ENCODE measurements at regions not wholly inside any gene's neighbourhood (a gene's known extent, or its start where the extent isn't known, plus 50 kb on each side); places are given as distances from the start of the nearest gene placed in this dataset.
A peak's percentile ranks its signal among the peaks of the same experiment; 100 is the strongest.

DNA sequence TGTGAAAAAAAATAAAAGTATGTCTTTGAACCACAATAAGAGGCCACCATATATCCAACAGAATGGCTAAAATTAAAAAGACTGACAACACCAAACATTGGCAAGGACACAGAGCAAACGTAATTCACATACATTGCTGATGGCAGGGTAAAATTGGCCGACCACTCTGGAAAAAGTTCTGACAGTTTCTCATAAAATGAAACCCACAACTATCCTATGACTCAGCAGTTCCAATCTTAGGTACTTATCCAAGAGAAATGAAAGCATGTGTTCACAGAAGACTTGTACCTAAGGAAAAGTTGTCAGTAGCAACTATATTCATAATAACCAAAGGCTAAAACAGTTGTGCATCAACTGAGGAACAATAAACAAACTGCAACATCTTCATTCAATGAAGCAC is 357.3 kb upstream of the XYLT1 start:
- DNase-seq (ENCODE audit: low read depth, low spot score) = no peak
- in situ Hi-C loops (cut with HindIII; ENCODE audit: low pct_unique_long_range_greater_than_20kb, low sequenced_read_pairs) = no loop called here

DNA sequence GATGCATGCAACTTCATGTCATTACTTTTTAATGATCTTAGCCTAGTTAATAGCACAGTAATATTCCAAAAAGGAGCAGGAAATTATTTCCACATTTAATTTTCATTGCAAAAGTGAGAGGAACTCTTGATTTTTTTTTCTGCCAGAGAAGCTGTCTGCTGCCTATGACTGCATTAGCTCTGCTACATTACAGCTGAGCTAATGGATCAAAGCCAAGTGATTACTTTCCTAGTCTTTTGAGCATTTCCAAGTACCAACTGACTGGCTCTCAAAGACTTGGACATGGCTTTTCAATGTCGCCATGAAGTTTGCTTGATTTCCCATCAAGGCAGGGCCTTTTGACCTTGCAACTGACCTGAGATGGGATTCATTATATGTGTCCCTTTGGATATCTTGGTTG is 356.6 kb upstream of the XYLT1 start:
- no peak for DNase-seq (ENCODE audit: low read depth, low spot score)
- in situ Hi-C loops (cut with HindIII; ENCODE audit: low pct_unique_long_range_greater_than_20kb, low sequenced_read_pairs) = no loop called here

DNA sequence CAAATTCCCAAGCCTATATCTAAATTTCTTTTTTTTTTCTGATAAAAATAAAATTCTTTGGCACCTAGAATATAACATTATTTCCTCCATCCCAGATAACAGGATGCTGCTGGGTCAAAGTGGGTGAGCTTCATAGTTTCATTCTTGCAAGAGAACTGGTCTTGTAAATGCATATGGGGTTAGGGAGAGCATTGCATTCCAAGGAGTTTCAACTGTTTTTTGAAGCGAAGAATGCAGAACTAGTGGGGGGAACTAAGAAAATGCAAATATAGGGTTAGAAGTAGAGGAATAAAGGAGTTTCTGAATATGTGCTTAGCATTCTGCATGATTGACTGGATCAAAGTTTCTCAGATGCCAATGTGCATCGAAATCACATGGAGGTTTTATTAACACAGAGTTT is 347.2 kb upstream of the XYLT1 start:
- in situ Hi-C loops (cut with HindIII; ENCODE audit: low pct_unique_long_range_greater_than_20kb, low sequenced_read_pairs) = no loop called here
- DNase-seq (ENCODE audit: low read depth, low spot score) = no peak

DNA sequence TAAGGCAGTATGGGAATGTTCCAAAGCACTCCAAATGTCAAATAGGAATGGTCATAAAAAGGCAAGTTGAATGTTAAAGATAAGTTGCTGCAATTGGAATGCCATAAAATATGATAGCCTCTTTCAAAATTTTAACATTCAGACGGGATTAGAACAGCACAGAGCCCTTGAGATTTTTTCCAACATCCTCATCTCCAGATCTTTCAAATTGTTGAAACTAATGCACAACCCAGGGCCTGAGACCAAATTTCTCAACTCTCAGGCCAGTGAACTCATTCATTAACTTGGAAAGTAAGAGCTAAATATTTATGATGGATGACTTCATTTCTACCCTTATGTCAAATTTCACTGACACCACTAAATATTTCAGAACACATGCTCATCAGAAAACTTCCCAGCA is 346.5 kb upstream of the XYLT1 start:
- no peak for DNase-seq (ENCODE audit: low read depth, low spot score)
- in situ Hi-C loops (cut with HindIII; ENCODE audit: low pct_unique_long_range_greater_than_20kb, low sequenced_read_pairs) = no loop called here

DNA sequence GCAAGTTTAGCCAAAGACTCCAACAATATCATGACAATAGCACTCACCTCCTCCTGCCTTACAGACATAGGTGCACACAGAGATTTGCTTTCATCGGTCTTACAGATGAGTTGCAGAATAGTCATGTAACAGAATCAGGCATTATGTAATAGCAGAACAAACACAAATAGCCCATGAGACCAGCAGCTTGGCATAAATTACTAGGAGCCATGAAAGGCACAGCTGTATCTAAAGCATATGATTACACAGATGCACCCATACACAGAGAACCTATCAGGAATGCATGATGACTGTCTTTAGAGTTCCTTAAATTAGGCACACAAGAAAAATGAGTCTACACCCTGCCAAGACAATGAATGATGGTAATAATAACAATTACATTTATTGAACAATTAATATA is 342.0 kb upstream of the XYLT1 start:
- no peak for DNase-seq (ENCODE audit: low read depth, low spot score)
- in situ Hi-C loops (cut with HindIII; ENCODE audit: low pct_unique_long_range_greater_than_20kb, low sequenced_read_pairs) = no loop called here

DNA sequence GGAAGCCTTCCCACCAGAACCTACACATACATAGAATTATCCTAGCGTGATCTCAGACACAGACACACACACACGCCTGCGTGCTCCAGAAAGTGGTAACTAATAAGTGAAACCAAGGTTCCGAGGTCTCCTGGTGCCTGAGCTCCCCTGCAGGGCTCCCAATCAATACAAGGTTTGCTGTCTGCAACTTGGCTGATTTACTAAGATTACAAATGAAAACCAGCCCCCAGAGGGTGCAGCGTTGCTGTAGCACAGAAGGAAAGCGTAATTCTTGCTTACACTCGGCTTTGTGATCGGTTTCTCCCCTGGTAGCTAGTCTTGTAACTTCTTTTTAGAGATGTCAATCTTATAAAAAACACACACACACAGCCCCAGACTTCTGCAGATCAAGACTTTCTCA is 334.1 kb upstream of the XYLT1 start:
- DNase-seq (ENCODE audit: low read depth, low spot score) = no peak
- in situ Hi-C loops (cut with HindIII; ENCODE audit: low pct_unique_long_range_greater_than_20kb, low sequenced_read_pairs) = no loop called here

DNA sequence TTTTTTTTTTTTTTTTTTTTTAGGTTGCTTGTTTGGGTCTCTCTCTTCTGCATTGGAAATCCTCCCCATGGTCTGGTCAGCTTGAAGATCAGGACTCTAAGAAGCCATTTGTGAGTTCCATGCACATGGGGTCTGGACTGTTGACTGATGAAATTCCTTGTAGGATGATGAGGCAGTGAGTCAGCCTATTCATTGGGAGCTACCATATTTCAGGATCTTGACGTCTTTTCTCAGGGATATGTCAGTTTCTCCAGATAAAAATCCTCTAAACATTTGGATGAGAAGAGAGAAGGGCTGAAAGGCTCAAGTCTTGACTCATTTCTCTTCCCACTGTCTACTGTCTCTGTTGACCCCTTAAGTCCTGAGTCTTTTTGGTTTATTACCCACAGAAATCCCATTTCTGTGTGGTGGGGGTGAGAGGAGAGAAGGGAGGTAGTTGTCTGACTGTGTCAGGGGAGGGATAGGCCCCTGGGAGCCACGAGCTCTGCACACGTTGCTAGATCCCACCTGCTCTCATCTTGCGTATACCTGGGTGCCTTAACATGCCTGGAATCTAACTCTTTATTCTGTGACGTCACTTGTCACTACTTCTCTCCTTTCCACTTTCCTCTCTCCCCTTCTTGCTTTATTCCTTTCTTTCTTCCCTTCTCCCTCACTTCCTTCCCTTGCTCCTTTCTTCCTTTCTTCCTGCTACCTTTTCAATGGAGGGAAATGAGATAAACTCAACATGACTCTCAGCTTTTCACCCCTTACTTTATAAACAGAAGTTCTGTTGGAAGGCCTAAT is 333.1 kb upstream of the XYLT1 start:
- peak; percentile 2 for DNase-seq (ENCODE audit: low read depth, low spot score)
- in situ Hi-C loops (cut with HindIII; ENCODE audit: low pct_unique_long_range_greater_than_20kb, low sequenced_read_pairs) = no loop called here

DNA sequence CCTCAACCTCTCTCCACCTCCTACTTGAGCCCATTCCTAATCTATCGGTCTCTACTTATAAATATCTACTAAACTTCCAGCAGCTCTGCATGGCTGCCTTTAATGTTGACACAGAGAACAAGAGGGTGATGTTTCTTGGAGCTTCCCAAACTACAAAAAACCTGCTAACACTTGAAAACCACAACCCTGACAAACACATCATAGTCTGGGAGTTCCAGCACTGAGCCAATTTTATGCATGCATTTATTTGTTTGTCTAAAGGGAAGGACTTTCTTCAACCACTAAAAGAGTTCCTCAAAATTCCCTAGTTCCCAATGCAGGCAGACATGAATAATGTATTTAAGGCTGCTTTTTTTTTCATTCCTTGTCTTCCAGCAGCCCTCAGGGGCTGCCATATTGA is 331.8 kb upstream of the XYLT1 start:
- no peak for DNase-seq (ENCODE audit: low read depth, low spot score)
- in situ Hi-C loops (cut with HindIII; ENCODE audit: low pct_unique_long_range_greater_than_20kb, low sequenced_read_pairs) = no loop called here

DNA sequence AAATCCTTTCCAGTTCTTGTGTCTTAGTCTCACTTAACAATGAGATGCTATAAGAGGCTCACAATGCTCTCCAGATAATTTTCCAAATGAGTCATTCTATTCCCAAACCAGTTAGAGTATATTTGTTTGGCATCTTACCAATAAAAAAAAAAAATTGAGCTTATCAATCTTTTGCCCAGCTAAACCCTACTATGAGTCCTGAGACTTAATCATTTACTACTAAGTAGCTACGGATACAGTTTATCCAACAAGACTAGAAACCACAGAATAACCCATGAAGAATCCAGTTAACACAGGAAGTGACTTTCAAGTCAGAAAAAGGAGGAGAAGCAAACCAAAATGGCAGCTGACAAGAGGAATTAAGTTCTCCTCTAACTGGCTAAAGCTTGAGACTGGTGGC is 330.3 kb upstream of the XYLT1 start:
- no peak for DNase-seq (ENCODE audit: low read depth, low spot score)
- in situ Hi-C loops (cut with HindIII; ENCODE audit: low pct_unique_long_range_greater_than_20kb, low sequenced_read_pairs) = no loop called here

DNA sequence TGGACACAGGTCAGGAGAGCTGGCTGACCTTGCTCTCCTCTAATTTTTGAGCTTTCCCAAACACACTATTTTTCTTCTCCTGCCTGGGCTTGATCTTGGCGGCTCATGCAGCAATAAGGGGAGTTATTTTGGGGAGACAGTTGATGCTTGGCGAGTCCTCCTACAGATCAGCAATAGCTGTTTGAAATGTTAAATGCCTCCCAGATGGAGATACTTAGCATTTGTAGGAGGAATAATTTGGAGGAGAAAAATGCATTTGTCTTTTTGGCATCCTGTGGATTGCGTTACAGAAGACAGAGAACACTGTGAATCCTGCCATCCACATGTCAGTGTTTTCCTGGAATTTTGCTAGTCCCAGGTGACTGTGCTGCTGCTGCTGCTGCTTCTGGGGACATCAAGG is 328.0 kb upstream of the XYLT1 start:
- in situ Hi-C loops (cut with HindIII; ENCODE audit: low pct_unique_long_range_greater_than_20kb, low sequenced_read_pairs) = no loop called here
- no peak for DNase-seq (ENCODE audit: low read depth, low spot score)

DNA sequence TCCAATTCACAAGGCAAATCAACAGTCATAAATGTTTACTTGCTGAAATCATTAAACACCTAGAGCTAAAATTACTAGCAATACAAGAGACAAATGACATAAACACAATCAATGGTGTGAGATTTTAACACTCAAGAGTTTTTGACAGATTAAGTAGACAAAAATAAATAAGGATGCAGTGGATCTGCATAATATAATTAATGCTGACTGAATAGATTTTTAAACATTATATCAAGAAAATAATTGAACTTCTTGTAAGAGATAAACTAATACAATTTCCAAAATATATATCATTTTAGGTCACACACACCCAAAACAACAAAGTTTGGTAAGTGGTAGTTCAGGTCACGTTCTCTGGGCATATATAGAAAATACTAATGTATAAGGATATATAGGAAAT is 322.6 kb upstream of the XYLT1 start:
- no peak for DNase-seq (ENCODE audit: low read depth, low spot score)
- in situ Hi-C loops (cut with HindIII; ENCODE audit: low pct_unique_long_range_greater_than_20kb, low sequenced_read_pairs) = no loop called here

DNA sequence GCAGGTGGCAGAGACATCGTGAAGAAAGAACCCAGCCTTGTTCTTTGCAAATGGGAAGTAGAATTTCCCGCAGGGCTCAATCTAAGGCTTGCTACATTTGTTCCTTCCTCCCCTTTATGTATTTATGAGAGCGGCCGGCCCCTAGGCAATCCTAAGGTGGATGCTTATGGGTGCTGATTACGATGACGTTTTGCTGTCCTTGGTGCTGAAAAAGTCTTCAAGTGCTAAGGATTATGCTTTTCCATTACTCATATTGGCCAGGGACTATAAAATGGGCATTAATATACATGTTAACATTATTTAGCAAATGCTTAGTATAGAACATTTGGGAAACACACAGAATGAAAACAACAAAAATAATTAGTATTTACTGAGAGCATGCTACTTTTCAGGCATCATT is 313.3 kb upstream of the XYLT1 start:
- in situ Hi-C loops (cut with HindIII; ENCODE audit: low pct_unique_long_range_greater_than_20kb, low sequenced_read_pairs) = no loop called here

DNA sequence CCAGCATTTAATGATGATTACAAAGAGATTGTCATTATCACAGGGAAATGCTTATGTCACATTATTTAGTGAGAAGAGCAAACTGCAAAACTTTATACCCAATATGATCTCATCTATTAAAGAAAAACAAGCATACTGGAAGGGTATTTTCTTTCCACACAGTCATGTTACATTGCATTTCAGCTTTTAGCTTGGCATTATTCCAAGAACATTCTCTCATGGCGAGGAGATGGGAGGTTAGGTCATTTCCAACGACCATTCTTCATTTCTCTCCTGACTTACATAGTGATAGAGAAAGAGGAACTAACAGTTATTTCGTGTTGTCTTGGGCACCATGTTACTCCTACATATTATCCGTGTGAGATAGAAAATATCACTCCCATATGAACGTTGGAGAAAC is 309.4 kb upstream of the XYLT1 start:
- in situ Hi-C loops (cut with HindIII; ENCODE audit: low pct_unique_long_range_greater_than_20kb, low sequenced_read_pairs) = no loop called here

More for the DNA sequence above, 313.3 kb upstream of the XYLT1 start:
- DNase-seq (ENCODE audit: low read depth, low spot score) = peak; percentile 4

DNA sequence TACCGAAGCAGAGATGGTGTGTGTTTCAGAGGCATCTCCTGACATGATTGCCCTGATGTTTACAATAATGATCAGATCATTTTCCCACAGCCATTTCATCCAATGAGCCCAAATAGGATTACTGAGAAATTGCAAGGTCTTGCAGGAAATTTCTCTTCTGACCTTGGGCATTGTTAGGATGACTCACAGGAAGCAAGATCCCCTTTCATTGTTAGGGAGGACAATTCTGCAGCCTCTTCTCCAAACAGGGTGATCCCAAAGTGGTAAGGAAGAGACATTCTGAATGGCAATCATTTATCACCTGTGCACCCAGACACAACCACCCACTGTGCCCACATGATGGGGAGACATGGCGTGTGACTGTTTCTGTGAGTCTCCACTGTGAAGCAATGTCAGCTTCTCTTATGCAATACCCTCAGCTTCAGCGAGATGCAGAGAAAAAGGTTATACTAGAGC is 306.7 kb upstream of the XYLT1 start:
- in situ Hi-C loops (cut with HindIII; ENCODE audit: low pct_unique_long_range_greater_than_20kb, low sequenced_read_pairs) = no loop called here
- peak; percentile 1 for DNase-seq (ENCODE audit: low read depth, low spot score)

More for the DNA sequence above, 309.4 kb upstream of the XYLT1 start:
- DNase-seq (ENCODE audit: low read depth, low spot score) = no peak

DNA sequence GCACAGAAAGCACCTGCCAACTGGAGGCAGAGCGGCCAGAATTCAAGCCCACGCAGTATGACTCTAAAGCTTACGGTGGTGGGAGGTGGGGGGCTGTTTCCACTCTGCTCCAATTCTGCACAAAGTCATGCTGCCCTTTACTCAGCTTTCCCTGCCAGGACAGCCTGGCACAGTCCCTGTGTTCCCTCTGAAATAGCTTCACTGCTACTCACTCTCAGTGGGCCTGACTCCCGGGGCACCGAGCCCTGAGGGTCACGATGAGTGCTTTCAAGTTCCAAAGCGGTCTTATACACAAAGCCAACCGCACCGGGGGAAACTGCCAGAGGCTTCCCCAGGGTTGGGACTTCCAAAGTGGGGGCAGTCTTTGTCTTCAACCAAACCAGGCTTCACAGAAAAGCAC is 306.1 kb upstream of the XYLT1 start:
- in situ Hi-C loops (cut with HindIII; ENCODE audit: low pct_unique_long_range_greater_than_20kb, low sequenced_read_pairs) = no loop called here
- DNase-seq (ENCODE audit: low read depth, low spot score) = no peak

DNA sequence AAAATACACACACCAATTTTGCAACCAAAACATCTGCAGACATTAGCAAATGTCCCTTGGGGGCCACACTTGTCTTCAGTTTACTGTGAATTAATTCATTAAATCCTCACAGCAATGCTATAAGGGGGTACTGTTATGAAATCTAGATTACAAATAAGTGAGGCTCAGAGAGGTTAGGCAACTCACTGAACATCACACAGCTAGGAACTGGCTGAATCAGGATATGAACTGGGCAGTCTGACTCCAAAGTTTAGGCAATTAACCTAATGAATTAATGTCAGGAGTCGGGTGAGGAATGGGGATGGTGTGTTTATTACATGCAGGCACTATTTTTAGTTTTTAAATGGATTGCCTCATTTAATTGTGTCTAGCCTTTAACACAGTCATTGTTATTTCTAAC is 305.7 kb upstream of the XYLT1 start:
- in situ Hi-C loops (cut with HindIII; ENCODE audit: low pct_unique_long_range_greater_than_20kb, low sequenced_read_pairs) = no loop called here
- DNase-seq (ENCODE audit: low read depth, low spot score) = no peak

DNA sequence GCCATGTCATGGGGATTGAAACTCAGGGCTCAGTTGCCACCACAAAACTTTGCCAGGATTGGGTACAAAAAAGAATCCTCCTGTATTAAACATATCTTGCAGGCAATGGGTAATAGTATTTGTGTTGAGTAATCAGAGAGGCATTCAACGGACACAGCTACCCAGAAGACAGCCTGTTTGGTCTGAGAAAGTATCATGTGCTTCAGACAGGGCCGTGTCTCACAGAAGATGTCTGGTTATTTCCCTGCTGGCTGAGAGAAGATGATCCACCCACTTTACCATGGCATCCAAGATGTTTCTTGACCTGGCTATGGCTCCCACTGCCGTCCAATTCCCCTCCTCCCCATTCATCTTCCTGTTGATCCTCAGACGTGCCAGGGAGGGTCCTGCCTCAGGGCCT is 304.3 kb upstream of the XYLT1 start:
- DNase-seq (ENCODE audit: low read depth, low spot score) = no peak
- in situ Hi-C loops (cut with HindIII; ENCODE audit: low pct_unique_long_range_greater_than_20kb, low sequenced_read_pairs) = no loop called here

DNA sequence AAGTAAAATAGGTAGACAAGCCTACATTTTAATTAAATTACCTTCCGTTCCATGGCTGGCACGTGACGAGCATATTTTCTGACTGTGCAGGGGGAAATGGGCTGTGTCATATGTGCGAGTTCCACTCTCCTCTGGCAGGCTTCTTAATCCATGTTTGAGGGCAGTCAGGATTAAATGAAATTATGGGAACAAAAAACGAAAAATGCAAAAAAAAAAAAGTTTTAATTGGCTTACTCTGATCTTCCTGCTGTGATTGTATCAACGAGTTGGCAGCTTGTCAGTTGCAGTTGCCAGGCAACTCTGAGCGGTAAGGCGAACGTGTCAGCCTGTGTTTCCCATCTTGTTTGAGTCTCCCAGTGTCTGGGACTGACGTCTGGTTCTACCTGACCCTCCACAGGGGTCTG is 302.9 kb upstream of the XYLT1 start:
- in situ Hi-C loops (cut with HindIII; ENCODE audit: low pct_unique_long_range_greater_than_20kb, low sequenced_read_pairs) = no loop called here
- no peak for DNase-seq (ENCODE audit: low read depth, low spot score)

DNA sequence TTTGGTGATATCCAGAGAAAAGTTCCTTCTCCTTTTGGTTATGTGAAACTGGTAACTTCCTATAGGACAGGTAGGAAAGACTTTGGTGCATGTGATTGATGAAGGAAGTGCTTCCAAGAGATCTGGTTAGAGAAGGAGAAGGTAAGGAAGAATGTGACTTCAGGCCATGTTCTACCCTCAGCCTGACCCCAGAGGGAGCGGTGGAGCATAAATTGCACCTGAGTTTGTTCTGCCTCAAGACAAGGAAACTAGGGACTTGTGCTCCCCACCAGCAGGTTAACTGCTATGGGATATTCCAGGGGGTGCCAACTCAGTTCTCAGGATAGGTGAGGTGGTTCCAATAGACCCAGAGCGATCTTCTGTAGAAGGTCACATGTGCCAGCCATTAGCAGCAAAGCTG is 299.3 kb upstream of the XYLT1 start:
- DNase-seq (ENCODE audit: low read depth, low spot score) = no peak
- in situ Hi-C loops (cut with HindIII; ENCODE audit: low pct_unique_long_range_greater_than_20kb, low sequenced_read_pairs) = no loop called here

DNA sequence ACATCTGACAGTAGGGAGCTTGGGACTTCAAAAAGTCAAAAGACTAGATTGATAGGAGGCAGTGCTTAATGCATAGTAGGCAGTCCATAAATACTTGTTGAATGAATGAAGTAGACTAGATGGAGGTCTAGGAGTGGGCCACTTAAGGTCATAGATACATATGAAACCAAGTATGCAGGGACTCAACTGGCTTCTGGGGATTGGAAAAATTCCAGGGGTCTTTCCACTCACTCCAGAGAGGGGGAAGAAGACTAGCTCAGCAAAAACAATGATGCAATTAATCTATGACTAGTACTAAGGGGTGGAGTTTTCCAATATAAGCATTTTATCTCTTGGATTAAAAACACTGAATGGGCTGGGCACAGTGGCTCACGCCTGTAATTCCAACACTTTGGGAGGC is 298.3 kb upstream of the XYLT1 start:
- DNase-seq (ENCODE audit: low read depth, low spot score) = no peak
- in situ Hi-C loops (cut with HindIII; ENCODE audit: low pct_unique_long_range_greater_than_20kb, low sequenced_read_pairs) = no loop called here
